A673 (cell line): ENCODE measurements at regions not wholly inside any gene's neighbourhood (a gene's known extent, or its start where the extent isn't known, plus 50 kb on each side); places are given as distances from the start of the nearest gene placed in this dataset.

ENCODE experiments used
- EZH2 ChIP-seq: fragments of 200-600 bp; sonication (generic); IDR thresholded peaks from 2 replicates; pipeline ENCODE4 v1.6.1; 2017; ENCODE audit warnings: borderline replicate concordance, low read depth, mild to moderate bottlenecking, mixed read lengths, antibody characterized with exemption, low read length; ENCODE audit not compliant: poor library complexity, severe bottlenecking
- TF ChIP-seq, protein P1 (sequence below): fragments of 300-800, 200-600 bp; sonication (generic); conservative IDR thresholded peaks from 2 replicates; pipeline ENCODE4 v1.5.1; 2017; ENCODE audit warnings: low read depth, mild to moderate bottlenecking, antibody characterized with exemption, low read length, moderate library complexity, mixed read lengths

DNA sequence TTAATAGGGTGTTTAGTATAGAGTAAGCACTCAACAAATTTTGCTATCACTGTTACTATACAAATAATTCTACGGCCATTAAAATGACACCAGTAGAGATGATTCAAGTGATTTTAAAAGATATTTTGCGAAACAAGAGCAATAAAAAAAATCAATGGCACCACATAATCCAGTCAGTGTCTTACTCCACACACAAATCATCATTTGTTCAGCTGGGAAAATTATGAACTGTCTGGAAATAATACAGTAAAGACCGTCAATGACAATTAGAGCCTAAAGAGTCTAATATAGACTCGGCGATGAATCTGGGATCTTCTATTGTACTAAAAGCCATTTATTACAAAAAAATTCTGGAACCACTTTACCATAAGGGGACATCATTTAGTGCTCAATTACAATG is 270.5 kb downstream of the ARRDC4 start:
- TF ChIP-seq, protein P1, sequence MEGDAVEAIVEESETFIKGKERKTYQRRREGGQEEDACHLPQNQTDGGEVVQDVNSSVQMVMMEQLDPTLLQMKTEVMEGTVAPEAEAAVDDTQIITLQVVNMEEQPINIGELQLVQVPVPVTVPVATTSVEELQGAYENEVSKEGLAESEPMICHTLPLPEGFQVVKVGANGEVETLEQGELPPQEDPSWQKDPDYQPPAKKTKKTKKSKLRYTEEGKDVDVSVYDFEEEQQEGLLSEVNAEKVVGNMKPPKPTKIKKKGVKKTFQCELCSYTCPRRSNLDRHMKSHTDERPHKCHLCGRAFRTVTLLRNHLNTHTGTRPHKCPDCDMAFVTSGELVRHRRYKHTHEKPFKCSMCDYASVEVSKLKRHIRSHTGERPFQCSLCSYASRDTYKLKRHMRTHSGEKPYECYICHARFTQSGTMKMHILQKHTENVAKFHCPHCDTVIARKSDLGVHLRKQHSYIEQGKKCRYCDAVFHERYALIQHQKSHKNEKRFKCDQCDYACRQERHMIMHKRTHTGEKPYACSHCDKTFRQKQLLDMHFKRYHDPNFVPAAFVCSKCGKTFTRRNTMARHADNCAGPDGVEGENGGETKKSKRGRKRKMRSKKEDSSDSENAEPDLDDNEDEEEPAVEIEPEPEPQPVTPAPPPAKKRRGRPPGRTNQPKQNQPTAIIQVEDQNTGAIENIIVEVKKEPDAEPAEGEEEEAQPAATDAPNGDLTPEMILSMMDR: no peak
- TF ChIP-seq EZH2: no peak
